ENCODE measurements at regions not wholly inside any gene's neighbourhood (a gene's known extent, or its start where the extent isn't known, plus 50 kb on each side); places are given as distances from the start of the nearest gene placed in this dataset.

DNA sequence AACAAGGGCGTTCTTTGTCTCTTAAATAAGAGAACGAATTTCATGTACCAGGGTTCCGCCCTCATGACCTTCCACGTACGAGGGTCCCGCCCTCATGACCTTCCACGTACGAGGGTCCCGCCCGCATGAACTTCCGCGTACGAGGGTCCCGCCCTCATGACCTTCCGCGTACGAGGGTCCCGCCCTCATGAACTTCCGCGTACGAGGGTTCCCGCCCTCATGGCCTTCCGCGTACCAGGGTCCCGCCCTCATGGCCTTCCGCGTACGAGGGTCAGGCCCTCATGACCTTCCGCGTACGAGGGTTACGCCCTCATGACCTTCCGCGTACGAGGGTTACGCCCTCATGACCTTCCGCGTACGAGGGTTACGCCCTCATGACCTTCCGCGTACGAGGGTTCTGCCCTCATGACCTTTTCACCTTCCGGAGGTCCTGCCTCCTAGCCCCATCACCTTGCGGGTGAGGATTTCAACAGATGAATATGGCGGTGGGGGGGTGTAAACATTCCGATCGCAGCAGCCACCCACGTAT is 273.9 kb upstream of the ADAMTS16 start:
- Mint-ChIP-seq H3K4me1 (no peaks in the 10 kb centered on the region), H3K4me3 (no peak overlapping the region), H3K27me3 (no peaks in the 10 kb centered on the region), H3K9me3 (no peaks in the 10 kb centered on the region), H3K36me3 (no peaks in the 10 kb centered on the region), H3K27ac (no peak overlapping the region)
- DNase-seq: no peak
- CTCF ChIA-PET: no interaction called here

DNA sequence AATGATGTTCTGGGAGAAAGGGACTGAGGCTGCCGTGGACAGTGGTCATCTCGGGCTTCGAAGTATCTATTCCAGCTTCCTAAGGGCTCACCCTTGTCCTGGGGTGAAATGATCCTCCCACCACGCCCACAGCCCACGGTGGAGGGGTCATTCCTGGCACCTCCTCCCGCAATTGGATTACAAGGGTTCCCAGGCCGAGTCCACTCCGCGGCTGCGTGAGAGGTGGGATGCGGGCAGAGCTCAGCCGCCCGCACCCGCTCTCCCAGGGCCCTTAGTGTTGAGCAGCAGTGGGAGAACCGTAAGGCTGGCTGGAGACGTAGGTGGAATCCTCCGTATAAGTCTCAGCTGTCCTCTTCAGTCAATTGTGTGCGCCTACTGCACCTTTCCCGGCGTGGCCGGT is 273.3 kb upstream of the ADAMTS16 start:
- Mint-ChIP-seq H3K36me3 (no peaks in the 10 kb centered on the region), H3K9me3 (no peaks in the 10 kb centered on the region), H3K27ac (no peak overlapping the region), H3K27me3 (no peaks in the 10 kb centered on the region), H3K4me1 (no peaks in the 10 kb centered on the region), H3K4me3 (no peak overlapping the region)
- DNase-seq: no peak
- CTCF ChIA-PET: no interaction called here

DNA sequence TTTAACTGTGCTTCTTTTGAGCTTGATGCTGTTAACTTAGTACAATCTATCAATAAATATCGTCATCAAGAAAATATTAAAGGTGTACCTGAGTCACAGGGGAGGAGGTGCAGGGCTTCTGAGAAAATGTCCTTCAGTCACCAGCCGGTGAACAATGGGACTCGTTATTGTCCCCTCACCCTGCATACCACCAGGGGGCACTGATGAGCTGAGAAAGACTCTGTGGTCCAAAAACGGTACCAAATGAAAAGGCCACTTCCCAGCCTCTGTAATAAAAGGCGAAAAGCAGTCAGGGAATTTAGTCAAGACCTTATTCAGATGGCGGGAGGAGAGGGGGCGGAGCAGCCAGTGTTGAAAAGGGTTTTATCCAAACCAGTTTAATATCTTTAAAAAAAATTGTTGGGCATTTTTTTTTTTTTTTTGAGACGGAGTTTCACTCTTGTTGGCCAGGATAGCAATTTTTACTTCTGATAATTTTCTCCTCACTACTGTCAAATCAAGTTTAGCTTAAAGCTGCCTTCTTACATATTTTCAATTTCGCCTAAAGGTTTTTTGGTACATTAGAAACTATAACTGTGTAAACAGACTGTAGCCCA is 271.9 kb upstream of the ADAMTS16 start:
- Mint-ChIP-seq H3K9me3 (no peaks in the 10 kb centered on the region), H3K4me1 (no peaks in the 10 kb centered on the region), H3K27ac (no peak overlapping the region), H3K27me3 (no peaks in the 10 kb centered on the region), H3K4me3 (no peak overlapping the region), H3K36me3 (no peaks in the 10 kb centered on the region)
- CTCF ChIA-PET: interaction anchor here (0.7 to 1.1 kb wide), 3 partner anchors 12 to 550 kb away, joined by 3 read pairs; no protein-coding TSS in a partner anchor
- peak; percentile 55 for DNase-seq

DNA sequence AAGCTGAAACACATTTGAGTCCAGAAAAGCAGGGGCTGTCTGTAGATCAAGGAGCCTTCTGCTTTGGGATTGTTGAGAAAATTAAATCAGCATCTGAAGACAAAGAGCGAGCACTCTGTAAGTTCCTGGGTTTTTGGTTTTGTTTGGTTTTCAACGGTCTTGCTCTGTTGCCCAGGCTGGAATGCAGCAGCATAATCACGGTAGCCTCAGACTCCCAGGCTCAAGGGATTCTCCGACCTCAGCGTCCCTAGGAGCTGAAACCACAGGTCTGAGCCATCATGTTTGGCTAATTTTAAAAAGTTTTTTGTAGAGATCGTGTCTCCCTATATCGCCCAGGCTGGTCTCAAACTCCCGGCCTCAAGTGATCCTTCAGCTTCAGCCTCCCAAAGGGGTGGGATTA is 266.5 kb upstream of the ADAMTS16 start:
- H3K27ac Mint-ChIP-seq: no peak overlapping the region
- H3K4me3 Mint-ChIP-seq: no peak overlapping the region
- no peaks in the 10 kb centered on the region for H3K4me1 Mint-ChIP-seq
- no peaks in the 10 kb centered on the region for H3K9me3 Mint-ChIP-seq
- no peak for DNase-seq
- CTCF ChIA-PET: no interaction called here
- H3K36me3 Mint-ChIP-seq: no peaks in the 10 kb centered on the region
- H3K27me3 Mint-ChIP-seq: no peaks in the 10 kb centered on the region

DNA sequence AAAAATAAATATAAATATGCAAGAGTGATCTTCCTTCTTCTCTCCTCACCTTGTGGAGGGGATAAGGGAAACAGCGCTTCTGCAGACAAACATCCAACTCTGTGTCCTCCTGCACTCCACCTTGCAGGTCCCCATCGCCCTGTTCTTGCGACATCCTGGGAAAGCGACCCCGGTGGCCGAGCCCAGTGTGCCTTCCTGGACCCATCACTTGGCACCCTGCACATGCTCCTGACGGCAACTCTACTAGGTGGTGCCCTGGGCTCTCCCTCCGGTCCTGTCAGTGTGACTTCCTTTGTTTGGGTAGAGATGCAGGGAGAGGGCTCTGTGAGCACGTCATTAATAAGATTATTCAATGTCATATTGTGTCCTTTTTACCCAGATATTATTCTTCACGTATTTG is 266.0 kb upstream of the ADAMTS16 start:
- H3K9me3 Mint-ChIP-seq: no peaks in the 10 kb centered on the region
- H3K27me3 Mint-ChIP-seq: no peaks in the 10 kb centered on the region
- H3K27ac Mint-ChIP-seq: no peak overlapping the region
- H3K4me3 Mint-ChIP-seq: no peak overlapping the region
- no peaks in the 10 kb centered on the region for H3K4me1 Mint-ChIP-seq
- DNase-seq: no peak
- CTCF ChIA-PET: no interaction called here
- no peaks in the 10 kb centered on the region for H3K36me3 Mint-ChIP-seq

DNA sequence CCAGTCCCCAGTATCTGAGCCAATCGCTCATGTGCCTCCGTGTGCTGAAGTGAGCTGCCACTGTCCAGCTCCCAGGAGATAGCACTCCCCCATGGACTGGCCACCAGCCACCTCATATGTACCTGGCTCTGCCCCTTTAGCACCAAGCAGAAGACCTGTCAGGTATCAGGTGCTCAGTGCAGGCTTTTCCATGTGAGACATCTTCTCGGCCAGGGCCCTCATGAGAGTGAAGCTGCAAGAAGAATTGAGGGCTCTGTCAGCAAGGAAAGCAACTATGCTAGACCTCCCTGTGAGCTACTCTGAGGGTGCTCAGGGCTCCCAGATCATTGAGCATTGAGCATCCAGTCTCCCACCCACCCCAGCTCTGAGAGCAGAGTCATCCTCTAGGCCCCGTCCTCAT is 264.2 kb upstream of the ADAMTS16 start:
- H3K27ac Mint-ChIP-seq: no peak overlapping the region
- no peaks in the 10 kb centered on the region for H3K9me3 Mint-ChIP-seq
- DNase-seq: no peak
- H3K4me3 Mint-ChIP-seq: no peak overlapping the region
- H3K4me1 Mint-ChIP-seq: no peaks in the 10 kb centered on the region
- CTCF ChIA-PET: interaction anchor here (1.1 kb wide), 1 partner anchor 12 kb away, joined by 3 read pairs; no protein-coding TSS in a partner anchor
- no peaks in the 10 kb centered on the region for H3K36me3 Mint-ChIP-seq
- no peaks in the 10 kb centered on the region for H3K27me3 Mint-ChIP-seq

DNA sequence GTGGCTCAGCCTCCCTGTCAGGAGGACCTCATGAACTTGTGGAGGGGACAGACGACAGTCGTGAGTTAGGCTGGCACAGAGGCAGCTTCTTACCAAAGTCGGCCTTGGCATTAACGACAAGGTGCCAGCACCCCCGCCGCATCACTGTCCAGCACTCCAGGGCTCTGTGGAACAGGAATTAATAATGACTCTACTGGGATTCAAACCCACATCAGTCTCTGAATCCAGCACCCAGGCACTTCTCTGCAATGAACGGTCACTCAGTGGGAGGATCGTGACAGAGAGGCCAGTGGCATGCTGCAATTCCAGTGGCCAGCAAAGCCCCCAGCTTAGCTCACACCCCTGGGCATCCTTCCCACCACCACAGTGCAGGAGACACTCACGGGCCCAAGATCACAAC is 263.3 kb upstream of the ADAMTS16 start:
- H3K36me3 Mint-ChIP-seq: no peaks in the 10 kb centered on the region
- CTCF ChIA-PET: interaction anchor here (1.1 kb wide), 1 partner anchor 13 kb away, joined by 3 read pairs; no protein-coding TSS in a partner anchor
- no peak overlapping the region for H3K4me3 Mint-ChIP-seq
- no peak overlapping the region for H3K27ac Mint-ChIP-seq
- no peaks in the 10 kb centered on the region for H3K4me1 Mint-ChIP-seq
- H3K9me3 Mint-ChIP-seq: no peaks in the 10 kb centered on the region
- H3K27me3 Mint-ChIP-seq: no peaks in the 10 kb centered on the region
- no peak for DNase-seq

DNA sequence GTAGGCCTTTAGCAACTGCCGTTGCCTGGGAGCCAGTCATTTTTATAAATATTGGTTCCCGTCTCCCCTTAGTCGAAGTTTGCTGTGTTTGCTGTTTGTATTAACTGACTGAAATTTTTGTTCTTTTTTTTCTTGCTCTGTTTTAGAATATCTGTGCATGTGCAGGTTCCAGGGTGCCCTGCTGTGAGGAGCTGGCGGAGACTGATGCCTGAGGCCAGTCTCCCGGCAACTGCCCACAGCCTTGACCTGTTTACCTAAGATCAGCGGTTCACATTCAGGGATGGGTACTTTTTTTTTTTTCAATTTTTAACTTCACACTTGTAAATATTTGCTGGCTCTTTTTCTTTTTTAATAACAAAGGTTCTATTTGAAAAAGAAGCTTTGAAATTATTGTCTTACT is 262.6 kb upstream of the ADAMTS16 start:
- Mint-ChIP-seq H3K4me3 (no peak overlapping the region), H3K9me3 (no peaks in the 10 kb centered on the region), H3K36me3 (no peaks in the 10 kb centered on the region), H3K27ac (no peak overlapping the region), H3K4me1 (no peaks in the 10 kb centered on the region), H3K27me3 (no peaks in the 10 kb centered on the region)
- CTCF ChIA-PET: no interaction called here
- no peak for DNase-seq

DNA sequence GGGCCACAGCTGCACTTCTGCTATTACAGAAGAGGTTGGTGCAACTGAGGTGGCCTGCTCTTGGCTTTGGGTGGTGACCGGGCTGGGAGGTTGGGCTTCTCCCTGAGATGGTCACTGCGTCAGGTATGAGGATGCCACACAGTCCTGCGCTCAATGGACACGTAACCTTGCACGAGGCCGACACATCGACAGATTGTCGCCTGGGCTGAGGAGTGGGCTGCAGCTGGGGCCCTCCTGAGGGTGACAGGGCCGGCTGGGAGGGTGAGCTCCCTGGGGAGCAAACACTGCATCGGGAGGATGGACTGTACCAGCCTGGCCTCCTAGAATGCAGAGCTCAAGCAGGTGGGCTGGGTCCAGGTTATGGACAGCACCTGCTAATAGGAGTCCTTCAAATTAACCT is 261.1 kb upstream of the ADAMTS16 start:
- Mint-ChIP-seq H3K36me3 (no peaks in the 10 kb centered on the region), H3K4me3 (no peak overlapping the region), H3K27me3 (no peaks in the 10 kb centered on the region), H3K4me1 (no peaks in the 10 kb centered on the region), H3K9me3 (no peaks in the 10 kb centered on the region), H3K27ac (no peak overlapping the region)
- no peak for DNase-seq
- CTCF ChIA-PET: no interaction called here

DNA sequence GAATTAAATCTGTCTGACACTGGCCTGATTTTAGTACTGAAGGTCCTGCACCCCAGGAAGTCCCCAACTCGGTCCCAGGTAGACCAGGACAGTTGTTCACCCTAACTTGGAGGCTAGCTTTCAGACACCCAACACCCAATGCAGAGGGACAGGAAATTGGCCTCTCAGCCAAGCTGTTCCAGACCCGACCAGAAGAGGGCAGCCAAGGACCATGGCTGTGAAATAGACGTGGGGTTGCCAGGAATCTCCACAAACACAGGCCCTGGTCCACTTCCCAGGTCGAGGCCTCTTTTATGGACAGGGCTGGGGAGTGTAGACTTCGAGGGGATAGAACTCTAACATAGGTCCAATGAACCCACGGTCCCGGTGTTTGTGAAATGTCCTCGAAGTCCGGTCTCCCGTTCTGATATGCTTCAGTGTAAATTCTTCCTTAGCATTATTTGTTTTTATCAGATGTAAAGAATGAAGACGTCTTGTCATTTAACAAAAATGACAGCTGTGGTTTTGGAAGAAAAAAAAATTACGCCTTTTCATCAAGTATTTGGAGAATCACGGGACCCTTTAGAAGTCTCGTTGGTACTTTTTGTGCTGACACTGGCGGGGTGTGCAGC is 260.3 kb upstream of the ADAMTS16 start:
- Mint-ChIP-seq H3K4me1 (no peaks in the 10 kb centered on the region), H3K9me3 (no peaks in the 10 kb centered on the region), H3K27ac (no peak overlapping the region), H3K4me3 (no peak overlapping the region), H3K36me3 (no peaks in the 10 kb centered on the region), H3K27me3 (no peaks in the 10 kb centered on the region)
- peak; percentile 45 for DNase-seq
- CTCF ChIA-PET: interaction anchor here (1.1 kb wide), 1 partner anchor 11 kb away, joined by 3 read pairs; no protein-coding TSS in a partner anchor

DNA sequence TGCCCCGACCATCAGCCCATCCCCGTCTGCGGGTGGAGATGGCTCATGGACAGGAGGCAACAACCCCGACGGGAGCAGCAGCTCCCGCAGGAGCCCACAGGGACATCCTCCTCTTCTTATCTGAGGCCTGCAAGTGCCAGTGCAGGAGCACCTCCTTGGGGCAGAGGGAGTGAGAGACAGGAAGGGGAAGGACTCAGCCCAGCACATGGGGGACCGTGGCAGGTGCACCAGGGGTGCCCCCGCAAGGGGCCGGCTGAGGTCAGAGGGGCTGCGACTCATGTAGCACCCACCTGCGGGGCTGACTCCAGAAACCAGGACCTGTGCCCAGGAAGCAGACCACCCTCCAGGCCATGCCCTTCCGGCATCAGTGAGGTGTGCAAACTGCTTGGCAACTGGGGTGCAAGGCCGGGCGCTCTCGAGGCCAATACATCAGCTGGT is 259.8 kb upstream of the ADAMTS16 start:
- Mint-ChIP-seq H3K9me3 (no peaks in the 10 kb centered on the region), H3K36me3 (no peaks in the 10 kb centered on the region), H3K27me3 (no peaks in the 10 kb centered on the region), H3K4me3 (no peak overlapping the region), H3K4me1 (no peaks in the 10 kb centered on the region), H3K27ac (no peak overlapping the region)
- CTCF ChIA-PET: interaction anchor here (1.1 kb wide), 1 partner anchor 12 kb away, joined by 3 read pairs; no protein-coding TSS in a partner anchor
- DNase-seq: no peak

DNA sequence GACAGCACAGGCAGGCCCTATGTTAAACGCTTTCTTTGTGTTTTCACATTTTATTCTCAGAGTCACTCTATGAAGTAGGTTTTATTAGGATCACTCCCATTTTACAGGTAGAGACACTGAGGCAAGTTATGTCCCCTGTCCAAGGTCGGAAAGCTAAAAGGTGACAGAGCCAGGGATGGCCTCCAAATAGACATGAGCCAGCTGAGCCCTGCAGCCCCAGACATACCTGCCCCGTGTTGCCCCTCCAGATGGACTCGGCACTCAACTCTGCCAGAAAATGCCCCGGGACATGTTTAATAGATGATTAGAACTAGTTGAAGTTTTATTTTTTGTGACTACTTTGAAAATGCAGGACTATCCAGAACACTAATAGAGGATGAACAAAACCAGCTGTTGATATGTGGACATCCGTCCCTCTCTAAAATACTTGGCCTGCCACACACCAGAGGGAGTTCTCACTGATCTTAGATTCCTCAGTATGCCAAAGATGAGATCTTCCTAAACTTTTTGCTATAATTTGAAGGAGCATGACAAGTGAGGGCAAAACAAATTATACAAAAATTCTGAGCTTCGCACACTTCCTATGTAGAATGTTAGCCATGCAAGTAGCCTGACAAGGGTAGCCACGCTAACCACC is 258.6 kb upstream of the ADAMTS16 start:
- H3K9me3 Mint-ChIP-seq: no peaks in the 10 kb centered on the region
- no peaks in the 10 kb centered on the region for H3K4me1 Mint-ChIP-seq
- no peaks in the 10 kb centered on the region for H3K27me3 Mint-ChIP-seq
- H3K27ac Mint-ChIP-seq: no peak overlapping the region
- CTCF ChIA-PET: no interaction called here
- no peaks in the 10 kb centered on the region for H3K36me3 Mint-ChIP-seq
- H3K4me3 Mint-ChIP-seq: no peak overlapping the region
- DNase-seq: no peak

DNA sequence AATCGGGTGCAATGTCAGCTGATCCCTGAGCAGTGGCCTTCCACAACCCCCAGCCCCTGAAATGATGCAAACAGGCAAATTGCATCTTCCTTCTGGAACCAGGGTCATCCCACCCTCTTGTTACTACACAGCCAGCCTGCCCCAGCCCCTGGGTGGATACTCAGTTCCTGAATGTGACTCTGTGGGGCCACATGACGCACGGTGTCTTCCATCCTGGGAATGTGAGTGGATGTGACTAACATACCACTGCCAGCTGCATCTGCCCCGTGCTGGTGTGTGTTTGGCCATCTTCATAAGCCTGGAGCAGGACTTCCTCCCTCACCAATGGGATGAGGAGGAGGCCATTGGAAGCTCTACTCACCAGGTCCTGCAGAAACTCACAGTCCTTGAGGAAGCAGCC is 257.9 kb upstream of the ADAMTS16 start:
- no peaks in the 10 kb centered on the region for H3K9me3 Mint-ChIP-seq
- H3K4me3 Mint-ChIP-seq: no peak overlapping the region
- H3K27me3 Mint-ChIP-seq: no peaks in the 10 kb centered on the region
- CTCF ChIA-PET: no interaction called here
- DNase-seq: no peak
- no peaks in the 10 kb centered on the region for H3K4me1 Mint-ChIP-seq
- H3K36me3 Mint-ChIP-seq: no peaks in the 10 kb centered on the region
- no peak overlapping the region for H3K27ac Mint-ChIP-seq

DNA sequence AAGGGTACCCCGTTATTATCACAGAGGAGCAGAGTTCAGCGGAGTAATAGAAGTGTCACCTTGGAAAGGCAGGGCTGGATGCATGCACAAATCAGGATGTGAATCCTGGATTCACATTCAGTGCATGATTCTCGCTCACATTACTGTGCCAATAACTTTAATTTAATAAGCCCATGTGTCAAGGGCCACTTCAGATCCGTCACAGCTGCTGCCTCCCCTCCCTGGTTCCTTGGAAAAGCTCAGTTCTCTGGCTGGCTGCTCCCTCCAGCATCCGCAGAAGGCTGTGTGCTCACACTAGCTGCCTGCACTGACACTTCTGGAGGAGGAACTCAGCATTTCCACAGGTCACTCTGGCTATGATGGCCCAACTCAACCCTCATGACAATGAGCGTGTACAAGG is 256.8 kb upstream of the ADAMTS16 start:
- no peak overlapping the region for H3K27ac Mint-ChIP-seq
- H3K4me3 Mint-ChIP-seq: no peak overlapping the region
- H3K27me3 Mint-ChIP-seq: no peaks in the 10 kb centered on the region
- CTCF ChIA-PET: no interaction called here
- no peaks in the 10 kb centered on the region for H3K36me3 Mint-ChIP-seq
- DNase-seq: no peak
- H3K4me1 Mint-ChIP-seq: no peaks in the 10 kb centered on the region
- H3K9me3 Mint-ChIP-seq: no peaks in the 10 kb centered on the region

All from activated naive CD4-positive, alpha-beta T cell treated with anti-CD3 and anti-CD28 coated beads, Interleukin-2, amount 10 ng/mL, durations not matched to agents 7 days and 5 days (primary cell).